ENCODE measurements at regions not wholly inside any gene's neighbourhood (a gene's known extent, or its start where the extent isn't known, plus 50 kb on each side); places are given as distances from the start of the nearest gene placed in this dataset.
"Not testable (repeated sequence)": the region's sequence is repeated elsewhere in the genome, so short reads cannot be mapped to it uniquely, and the experiment has no call there.

DNA sequence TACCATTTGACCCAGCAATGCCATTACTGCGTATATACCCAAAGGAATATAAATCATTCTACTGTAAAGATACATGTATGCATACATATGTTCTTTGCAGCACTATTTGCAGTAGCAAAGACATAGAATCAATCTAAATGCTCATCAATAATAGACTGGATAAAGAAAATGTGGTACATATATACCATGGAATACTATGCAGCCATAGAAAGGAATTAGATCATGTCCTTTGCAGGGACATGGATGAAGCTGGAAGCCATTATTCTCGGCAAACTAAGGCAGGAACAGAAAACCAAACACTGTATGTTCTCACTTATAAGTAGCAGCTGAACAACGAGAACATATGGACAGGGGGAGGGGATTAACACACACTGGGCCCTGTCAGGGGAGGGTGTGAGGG, 54.8 kb upstream of the ZNF30 start:
- not testable (repeated sequence) for TF ChIP-seq POLR2A, CTCF (IDR thresholded peaks at IDR 0.05)

Measured in Peyer's patch (tissue), 4 donors.